NCI-H82 treated with DMSO at 0.1 percent for 48 hours (cell line): ENCODE measurements at regions not wholly inside any gene's neighbourhood (a gene's known extent, or its start where the extent isn't known, plus 50 kb on each side); places are given as distances from the start of the nearest gene placed in this dataset.
"Not testable (repeated sequence)": the region's sequence is repeated elsewhere in the genome, so short reads cannot be mapped to it uniquely, and the experiment has no call there.

Source experiments
- DNase-seq: peaks from one replicate; lab custom pipeline; 2025; ENCODE audit not compliant: unreplicated experiment; lab: John Stamatoyannopoulos, UW

- DNase-seq, result peak; percentile 5
Observed at GRCh38 chr21:19034041-19034440, 630.5 kb upstream of the TMPRSS15 start.

- no peak for DNase-seq
Observed at GRCh38 chr21:19034560-19034959, 631.0 kb upstream of the TMPRSS15 start.

GRCh38 chr21:19045876-19046275 is 642.3 kb upstream of the TMPRSS15 start:
- DNase-seq, result no peak

GRCh38 chr21:19048098-19048672 is 644.6 kb upstream of the TMPRSS15 start:
- DNase-seq, result no peak

- DNase-seq, result no peak
Observed at GRCh38 chr21:19049567-19049966, 646.0 kb upstream of the TMPRSS15 start.

GRCh38 chr21:19065164-19065563 is 661.6 kb upstream of the TMPRSS15 start:
- DNase-seq, result no peak

- no peak for DNase-seq
Observed at GRCh38 chr21:19076031-19076430, 672.4 kb upstream of the TMPRSS15 start.

GRCh38 chr21:19109694-19110093 is 706.1 kb upstream of the TMPRSS15 start:
- no peak for DNase-seq

GRCh38 chr21:19119259-19119658 is 715.7 kb upstream of the TMPRSS15 start:
- DNase-seq, result not testable (repeated sequence)

- DNase-seq, result no peak
Observed at GRCh38 chr21:19120591-19120990, 717.0 kb upstream of the TMPRSS15 start.

GRCh38 chr21:19122356-19122755 is 718.8 kb upstream of the TMPRSS15 start:
- DNase-seq, result peak; percentile 43

- DNase-seq, result no peak
Observed at GRCh38 chr21:19123053-19123452, 719.5 kb upstream of the TMPRSS15 start.

- no peak for DNase-seq
Observed at GRCh38 chr21:19123525-19123924, 719.9 kb upstream of the TMPRSS15 start.

- DNase-seq, result no peak
Observed at GRCh38 chr21:19124691-19125090, 721.1 kb upstream of the TMPRSS15 start.

- DNase-seq, result no peak
Observed at GRCh38 chr21:19130379-19131028, 726.9 kb upstream of the TMPRSS15 start.

GRCh38 chr21:19141511-19141910 is 737.9 kb upstream of the TMPRSS15 start:
- DNase-seq, result no peak

GRCh38 chr21:19145682-19146293 is 742.2 kb upstream of the TMPRSS15 start:
- no peak for DNase-seq

- DNase-seq, result no peak
Observed at GRCh38 chr21:19148056-19148455, 744.5 kb upstream of the TMPRSS15 start.

- DNase-seq, result no peak
Observed at GRCh38 chr21:19171585-19171984, 768.0 kb upstream of the TMPRSS15 start.

GRCh38 chr21:19181604-19182140 is 778.1 kb upstream of the TMPRSS15 start:
- DNase-seq, result no peak

GRCh38 chr21:19197950-19198349 is 794.4 kb upstream of the TMPRSS15 start:
- no peak for DNase-seq

- DNase-seq, result no peak
Observed at GRCh38 chr21:19198801-19199200, 795.2 kb upstream of the TMPRSS15 start.
